PC-9 (cell line): ENCODE measurements at regions not wholly inside any gene's neighbourhood (a gene's known extent, or its start where the extent isn't known, plus 50 kb on each side); places are given as distances from the start of the nearest gene placed in this dataset.

Experiments
- CTCF ChIP-seq: fragments of 200-600 bp; sonication (generic); conservative IDR thresholded peaks from 2 replicates; pipeline ENCODE4 v1.6.1; 2017; ENCODE audit warnings: mixed run types, antibody characterized with exemption, mild to moderate bottlenecking, moderate library complexity
- EZH2 ChIP-seq: fragments of 200-600 bp; sonication (generic); IDR thresholded peaks from 2 replicates; pipeline ENCODE4 v1.8.0; 2017; ENCODE audit warnings: antibody characterized with exemption, low read depth

GRCh38 chr14:26897196-26897595 is 299.4 kb upstream of the NOVA1 start:
- TF ChIP-seq EZH2 (no peak), CTCF (no peak)
